ENCODE measurements at regions not wholly inside any gene's neighbourhood (a gene's known extent, or its start where the extent isn't known, plus 50 kb on each side); places are given as distances from the start of the nearest gene placed in this dataset.

DNA sequence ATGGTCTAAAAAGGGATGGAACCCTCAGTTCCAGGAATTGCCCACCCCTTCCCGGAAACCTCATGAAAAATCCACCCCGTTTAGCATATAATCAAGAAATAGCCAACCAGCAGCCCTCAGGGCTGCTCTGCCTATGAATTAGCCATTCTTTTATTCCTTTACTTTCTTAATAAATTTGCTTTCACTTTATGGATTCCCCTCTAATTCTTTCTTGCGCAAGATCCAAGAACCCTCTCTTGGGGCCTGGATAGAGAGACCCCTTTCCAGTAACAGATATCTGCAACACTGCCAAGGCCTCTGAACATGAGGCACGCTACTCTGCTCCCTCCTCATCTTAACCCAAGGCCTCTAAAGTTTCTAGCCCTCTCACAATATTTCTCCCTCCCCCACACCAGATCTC is 58.9 kb upstream of the POU2F1 start:
- TF ChIP-seq, protein P1, sequence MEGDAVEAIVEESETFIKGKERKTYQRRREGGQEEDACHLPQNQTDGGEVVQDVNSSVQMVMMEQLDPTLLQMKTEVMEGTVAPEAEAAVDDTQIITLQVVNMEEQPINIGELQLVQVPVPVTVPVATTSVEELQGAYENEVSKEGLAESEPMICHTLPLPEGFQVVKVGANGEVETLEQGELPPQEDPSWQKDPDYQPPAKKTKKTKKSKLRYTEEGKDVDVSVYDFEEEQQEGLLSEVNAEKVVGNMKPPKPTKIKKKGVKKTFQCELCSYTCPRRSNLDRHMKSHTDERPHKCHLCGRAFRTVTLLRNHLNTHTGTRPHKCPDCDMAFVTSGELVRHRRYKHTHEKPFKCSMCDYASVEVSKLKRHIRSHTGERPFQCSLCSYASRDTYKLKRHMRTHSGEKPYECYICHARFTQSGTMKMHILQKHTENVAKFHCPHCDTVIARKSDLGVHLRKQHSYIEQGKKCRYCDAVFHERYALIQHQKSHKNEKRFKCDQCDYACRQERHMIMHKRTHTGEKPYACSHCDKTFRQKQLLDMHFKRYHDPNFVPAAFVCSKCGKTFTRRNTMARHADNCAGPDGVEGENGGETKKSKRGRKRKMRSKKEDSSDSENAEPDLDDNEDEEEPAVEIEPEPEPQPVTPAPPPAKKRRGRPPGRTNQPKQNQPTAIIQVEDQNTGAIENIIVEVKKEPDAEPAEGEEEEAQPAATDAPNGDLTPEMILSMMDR (IDR thresholded peaks at IDR 0.05; ENCODE audit: poor library complexity): no peak
- TF ChIP-seq EZH2 (IDR thresholded peaks at IDR 0.05; ENCODE audit: borderline replicate concordance): no peak

Measured in hepatocyte (in vitro differentiated cells).